ENCODE measurements at regions not wholly inside any gene's neighbourhood (a gene's known extent, or its start where the extent isn't known, plus 50 kb on each side); places are given as distances from the start of the nearest gene placed in this dataset.

- Histone ChIP-seq H3K79me2 (ENCODE audit: control insufficient read depth, insufficient read depth, low read length) (no peaks in the 10 kb centered on the region), H3K4me2 (ENCODE audit: insufficient read depth, low read length) (no peak overlapping the region), H3K27ac (ENCODE audit: insufficient read depth, low read depth, low read length) (no peak overlapping the region), H3K27me3 (ENCODE audit: control insufficient read depth in 2 of 2, insufficient read depth in 2 of 2, low read length in 2 of 2) (no peaks in the 10 kb centered on the region), H3K4me1 (ENCODE audit: control insufficient read depth, extremely low read depth, insufficient read depth, low read length) (no peaks in the 10 kb centered on the region), H3K9me1 (replicated peaks; ENCODE audit: control insufficient read depth, extremely low read depth, insufficient read depth, low read length) (no peaks in the 10 kb centered on the region), H2AFZ (ENCODE audit: low read depth, low read length) (no peak overlapping the region), H3K4me3 (replicated peaks in 1 of 3; ENCODE audit: insufficient read depth in 1 of 3, low read depth in 1 of 3, low read length in 3 of 3) (no peak overlapping the region), H4K20me1 (replicated peaks; ENCODE audit: control insufficient read depth, extremely low read depth, insufficient read depth, low read length) (no peaks in the 10 kb centered on the region), H3K9me3 (replicated peaks; ENCODE audit: control insufficient read depth, insufficient read depth, low read length) (no peaks in the 10 kb centered on the region), H3K36me3 (ENCODE audit: control insufficient read depth in 2 of 2, extremely low read depth in 1 of 2, insufficient read depth in 2 of 2, low read length in 2 of 2) (no peaks in the 10 kb centered on the region), H3K9ac (replicated peaks; ENCODE audit: extremely low read depth, insufficient read depth, low read length) (no peak overlapping the region)
- ChIA-PET CTCF (no interaction called here), POLR2A (no interaction called here)
- no peak for FAIRE-seq
- DNase-seq (ENCODE audit: low read depth, low spot score) = no peak
- dilution Hi-C loops (cut with MboI; ENCODE audit: extremely low pct_ligation_motif_present, low sequenced_read_pairs) = no loop called here
- no TSS peak for BruUV-seq (replicated peaks)
- intact Hi-C loops (cut with micrococcal nuclease) = no loop called here
- no peak for TF ChIP-seq FOS (IDR thresholded peaks at IDR 0.05; ENCODE audit: borderline replicate concordance, insufficient read depth, low read length)
- TF ChIP-seq GATA2 (IDR thresholded peaks at IDR 0.05; ENCODE audit: insufficient read depth, insufficient read length, low read depth, low read length) = no peak
- TF ChIP-seq POLR2A (IDR thresholded peaks at IDR 0.05; ENCODE audit: low read depth, low read length) = no peak
- TF ChIP-seq MYC (IDR thresholded peaks at IDR 0.05; ENCODE audit: low read depth, low read length) = no peak
- no peak for TF ChIP-seq JUN (IDR thresholded peaks at IDR 0.05; ENCODE audit: borderline replicate concordance, insufficient read depth, insufficient read length, low read depth)
- no peak for TF ChIP-seq MAX (IDR thresholded peaks at IDR 0.05; ENCODE audit: insufficient read depth, insufficient read length)
- no peak for TF ChIP-seq EZH2 (IDR thresholded peaks at IDR 0.05; ENCODE audit: borderline replicate concordance, low read depth, low read length, severe bottlenecking)
These were observed 888.3 kb upstream of the CELF4 start for GRCh38 chr18:38453880-38454279.

- no peak for FAIRE-seq
- Histone ChIP-seq H3K4me1 (ENCODE audit: control insufficient read depth, extremely low read depth, insufficient read depth, low read length) (no peaks in the 10 kb centered on the region), H3K36me3 (ENCODE audit: control insufficient read depth in 2 of 2, extremely low read depth in 1 of 2, insufficient read depth in 2 of 2, low read length in 2 of 2) (no peaks in the 10 kb centered on the region), H3K4me3 (replicated peaks in 1 of 3; ENCODE audit: insufficient read depth in 1 of 3, low read depth in 1 of 3, low read length in 3 of 3) (no peak overlapping the region), H3K9ac (replicated peaks; ENCODE audit: extremely low read depth, insufficient read depth, low read length) (no peak overlapping the region), H3K79me2 (ENCODE audit: control insufficient read depth, insufficient read depth, low read length) (no peaks in the 10 kb centered on the region), H3K27ac (ENCODE audit: insufficient read depth, low read depth, low read length) (no peak overlapping the region), H3K9me1 (replicated peaks; ENCODE audit: control insufficient read depth, extremely low read depth, insufficient read depth, low read length) (no peaks in the 10 kb centered on the region), H3K27me3 (ENCODE audit: control insufficient read depth in 2 of 2, insufficient read depth in 2 of 2, low read length in 2 of 2) (no peaks in the 10 kb centered on the region), H3K9me3 (replicated peaks; ENCODE audit: control insufficient read depth, insufficient read depth, low read length) (peaks cover 3% of the 10 kb centered on the region), H2AFZ (ENCODE audit: low read depth, low read length) (no peak overlapping the region), H3K4me2 (ENCODE audit: insufficient read depth, low read length) (no peak overlapping the region), H4K20me1 (replicated peaks; ENCODE audit: control insufficient read depth, extremely low read depth, insufficient read depth, low read length) (no peaks in the 10 kb centered on the region)
- no peak for DNase-seq (ENCODE audit: low read depth, low spot score)
- POLR2A ChIA-PET = no interaction called here
- BruUV-seq (replicated peaks) = no TSS peak
- dilution Hi-C loops (cut with MboI; ENCODE audit: extremely low pct_ligation_motif_present, low sequenced_read_pairs) = no loop called here
- intact Hi-C loops (cut with micrococcal nuclease) = no loop called here
- CTCF ChIA-PET = no interaction called here
- no peak for TF ChIP-seq POLR2AphosphoS5 (IDR thresholded peaks at IDR 0.05; ENCODE audit: insufficient read depth, low read depth, low read length)
- no peak for TF ChIP-seq MYC (IDR thresholded peaks at IDR 0.05; ENCODE audit: low read depth, low read length)
- no peak for TF ChIP-seq GATA2 (IDR thresholded peaks at IDR 0.05; ENCODE audit: insufficient read depth, insufficient read length, low read depth, low read length)
- TF ChIP-seq MAX (IDR thresholded peaks at IDR 0.05; ENCODE audit: insufficient read depth, insufficient read length) = no peak
- no peak for TF ChIP-seq FOS (IDR thresholded peaks at IDR 0.05; ENCODE audit: borderline replicate concordance, insufficient read depth, low read length)
- TF ChIP-seq JUN (IDR thresholded peaks at IDR 0.05; ENCODE audit: borderline replicate concordance, insufficient read depth, insufficient read length, low read depth) = no peak
- TF ChIP-seq EZH2 (IDR thresholded peaks at IDR 0.05; ENCODE audit: borderline replicate concordance, low read depth, low read length, severe bottlenecking) = no peak
- TF ChIP-seq CTCF (IDR thresholded peaks at IDR 0.05; ENCODE audit: extremely low read depth in 1 of 2, insufficient read depth in 1 of 2, low read depth in 1 of 2, low read length in 2 of 2) = no peak
- TF ChIP-seq POLR2A (IDR thresholded peaks at IDR 0.05; ENCODE audit: low read depth, low read length) = no peak
These were observed 885.3 kb upstream of the CELF4 start for GRCh38 chr18:38450876-38451275.

Measured in endothelial cell of umbilical vein (primary cell).